ENCODE measurements at regions not wholly inside any gene's neighbourhood (a gene's known extent, or its start where the extent isn't known, plus 50 kb on each side); places are given as distances from the start of the nearest gene placed in this dataset.

GRCh38 chr4:111556141-111556781, 589.0 kb upstream of the FAM241A start:
- H2AFZ ChIP-seq (ENCODE audit: insufficient read depth, low read depth, low read length, poor library complexity, severe bottlenecking): no peak overlapping the region
- H3K4me3 ChIP-seq (ENCODE audit: control extremely low read depth in 1 of 5, extremely low read depth in 1 of 5, insufficient read depth in 1 of 5, low read depth in 2 of 5, low read length in 4 of 5): no peak overlapping the region
- no peaks in the 10 kb centered on the region for H3K4me1 Mint-ChIP-seq
- no peaks in the 10 kb centered on the region for H3K9me3 ChIP-seq (ENCODE audit: control extremely low read depth in 1 of 3, control insufficient read depth in 2 of 3, insufficient read depth in 1 of 3, low read length in 2 of 3)
- H3K4me2 ChIP-seq (replicated peaks; ENCODE audit: low read depth, low read length, poor library complexity, severe bottlenecking): no peak overlapping the region
- TF ChIP-seq EZH2 (IDR thresholded peaks at IDR 0.05; ENCODE audit: borderline replicate concordance, insufficient read depth, low read depth, low read length, poor library complexity, severe bottlenecking): no peak
- TF ChIP-seq, protein P1, sequence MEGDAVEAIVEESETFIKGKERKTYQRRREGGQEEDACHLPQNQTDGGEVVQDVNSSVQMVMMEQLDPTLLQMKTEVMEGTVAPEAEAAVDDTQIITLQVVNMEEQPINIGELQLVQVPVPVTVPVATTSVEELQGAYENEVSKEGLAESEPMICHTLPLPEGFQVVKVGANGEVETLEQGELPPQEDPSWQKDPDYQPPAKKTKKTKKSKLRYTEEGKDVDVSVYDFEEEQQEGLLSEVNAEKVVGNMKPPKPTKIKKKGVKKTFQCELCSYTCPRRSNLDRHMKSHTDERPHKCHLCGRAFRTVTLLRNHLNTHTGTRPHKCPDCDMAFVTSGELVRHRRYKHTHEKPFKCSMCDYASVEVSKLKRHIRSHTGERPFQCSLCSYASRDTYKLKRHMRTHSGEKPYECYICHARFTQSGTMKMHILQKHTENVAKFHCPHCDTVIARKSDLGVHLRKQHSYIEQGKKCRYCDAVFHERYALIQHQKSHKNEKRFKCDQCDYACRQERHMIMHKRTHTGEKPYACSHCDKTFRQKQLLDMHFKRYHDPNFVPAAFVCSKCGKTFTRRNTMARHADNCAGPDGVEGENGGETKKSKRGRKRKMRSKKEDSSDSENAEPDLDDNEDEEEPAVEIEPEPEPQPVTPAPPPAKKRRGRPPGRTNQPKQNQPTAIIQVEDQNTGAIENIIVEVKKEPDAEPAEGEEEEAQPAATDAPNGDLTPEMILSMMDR (IDR thresholded peaks at IDR 0.05): no peak
- H3K9me3 Mint-ChIP-seq (ENCODE audit: insufficient read depth): peaks cover 2% of the 10 kb centered on the region
- no peaks in the 10 kb centered on the region for H3K27me3 ChIP-seq (replicated peaks in 1 of 4; ENCODE audit: control extremely low read depth in 1 of 4, control insufficient read depth in 3 of 4, insufficient read depth in 4 of 4, low read length in 3 of 4)
- H3K79me2 ChIP-seq (ENCODE audit: control insufficient read depth, insufficient read depth, low read length): no peaks in the 10 kb centered on the region
- H3K27me3 Mint-ChIP-seq: no peaks in the 10 kb centered on the region
- H3K9ac ChIP-seq (ENCODE audit: low read length): no peak overlapping the region
- H3K27ac ChIP-seq (ENCODE audit: low read length in 2 of 2): no peak overlapping the region
- no peak overlapping the region for H3K4me3 Mint-ChIP-seq
- ChIA-PET CTCF (no interaction called here), POLR2A (no interaction called here)
- intact Hi-C loops (cut with micrococcal nuclease): no loop called here
- WGBS (ENCODE audit: insufficient coverage): 80% methylated on average over 1 of the region's 5 CpGs
- H3K36me3 ChIP-seq (replicated peaks in 1 of 2; ENCODE audit: control extremely low read depth in 1 of 2, control insufficient read depth in 1 of 2, extremely low read depth in 1 of 2, insufficient read depth in 2 of 2, low read length in 1 of 2): no peaks in the 10 kb centered on the region
- H3K27ac Mint-ChIP-seq: no peak overlapping the region
- no peaks in the 10 kb centered on the region for H3K4me1 ChIP-seq (ENCODE audit: control insufficient read depth in 2 of 2, insufficient read depth in 2 of 2, low read length in 2 of 2)
- DNase-seq (no peak), ATAC-seq (ENCODE audit: low read depth) (no peak)
- no peaks in the 10 kb centered on the region for H4K20me1 ChIP-seq (ENCODE audit: control insufficient read depth, insufficient read depth, low read length, poor library complexity, severe bottlenecking)

DNA sequence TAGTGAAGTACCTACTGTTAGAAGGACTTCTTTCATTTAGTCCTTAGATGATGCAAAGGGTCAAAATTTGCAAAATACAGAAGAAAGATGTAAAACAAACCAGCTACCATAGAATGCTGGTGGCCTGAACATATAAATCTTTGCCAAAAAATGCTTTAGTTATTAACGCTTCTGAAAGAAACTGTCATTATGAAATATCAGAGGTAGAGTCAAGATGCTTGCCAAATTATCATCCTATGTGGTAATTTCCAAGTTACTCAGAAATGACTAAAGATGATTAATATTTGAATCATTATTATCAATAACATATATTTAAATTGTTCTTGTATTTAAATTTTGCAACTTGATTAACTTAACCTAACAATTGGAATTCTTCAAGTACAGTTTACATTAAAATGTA, 588.4 kb upstream of the FAM241A start:
- Mint-ChIP-seq H3K4me1 (no peaks in the 10 kb centered on the region), H3K4me3 (no peak overlapping the region), H3K9me3 (ENCODE audit: insufficient read depth) (peaks cover 2% of the 10 kb centered on the region), H3K27me3 (no peaks in the 10 kb centered on the region), H3K27ac (no peak overlapping the region)
- Histone ChIP-seq H3K4me2 (replicated peaks; ENCODE audit: low read depth, low read length, poor library complexity, severe bottlenecking) (no peak overlapping the region), H3K9ac (ENCODE audit: low read length) (no peak overlapping the region), H3K4me3 (ENCODE audit: control extremely low read depth in 1 of 5, extremely low read depth in 1 of 5, insufficient read depth in 1 of 5, low read depth in 2 of 5, low read length in 4 of 5) (no peak overlapping the region), H3K36me3 (replicated peaks in 1 of 2; ENCODE audit: control extremely low read depth in 1 of 2, control insufficient read depth in 1 of 2, extremely low read depth in 1 of 2, insufficient read depth in 2 of 2, low read length in 1 of 2) (no peaks in the 10 kb centered on the region), H2AFZ (ENCODE audit: insufficient read depth, low read depth, low read length, poor library complexity, severe bottlenecking) (no peak overlapping the region), H3K79me2 (ENCODE audit: control insufficient read depth, insufficient read depth, low read length) (no peaks in the 10 kb centered on the region), H3K9me3 (ENCODE audit: control extremely low read depth in 1 of 3, control insufficient read depth in 2 of 3, insufficient read depth in 1 of 3, low read length in 2 of 3) (no peaks in the 10 kb centered on the region), H4K20me1 (ENCODE audit: control insufficient read depth, insufficient read depth, low read length, poor library complexity, severe bottlenecking) (no peaks in the 10 kb centered on the region), H3K27ac (ENCODE audit: low read length in 2 of 2) (no peak overlapping the region), H3K4me1 (ENCODE audit: control insufficient read depth in 2 of 2, insufficient read depth in 2 of 2, low read length in 2 of 2) (no peaks in the 10 kb centered on the region), H3K27me3 (replicated peaks in 1 of 4; ENCODE audit: control extremely low read depth in 1 of 4, control insufficient read depth in 3 of 4, insufficient read depth in 4 of 4, low read length in 3 of 4) (no peaks in the 10 kb centered on the region)
- no CpG with 5 or more reads among the region's 1 CpG for WGBS (ENCODE audit: insufficient coverage)
- ChIA-PET CTCF (no interaction called here), POLR2A (no interaction called here)
- no peak for ATAC-seq (ENCODE audit: low read depth)
- intact Hi-C loops (cut with micrococcal nuclease): no loop called here
- TF ChIP-seq, protein P1 (IDR thresholded peaks at IDR 0.05): no peak
- no peak for TF ChIP-seq EZH2 (IDR thresholded peaks at IDR 0.05; ENCODE audit: borderline replicate concordance, insufficient read depth, low read depth, low read length, poor library complexity, severe bottlenecking)
- DNase-seq: no peak

All from B cell (primary cell).